ENCODE measurements at regions not wholly inside any gene's neighbourhood (a gene's known extent, or its start where the extent isn't known, plus 50 kb on each side); places are given as distances from the start of the nearest gene placed in this dataset.

GRCh38 chr4:108355186-108355901 is 186.6 kb upstream of the LEF1 start:
- Mint-ChIP-seq H3K4me1 (no peaks in the 10 kb centered on the region), H3K27ac (no peak overlapping the region)
- H3K4me1 ChIP-seq (ENCODE audit: control insufficient read depth in 1 of 2, insufficient read depth in 2 of 2, low read length in 2 of 2) = no peaks in the 10 kb centered on the region

DNA sequence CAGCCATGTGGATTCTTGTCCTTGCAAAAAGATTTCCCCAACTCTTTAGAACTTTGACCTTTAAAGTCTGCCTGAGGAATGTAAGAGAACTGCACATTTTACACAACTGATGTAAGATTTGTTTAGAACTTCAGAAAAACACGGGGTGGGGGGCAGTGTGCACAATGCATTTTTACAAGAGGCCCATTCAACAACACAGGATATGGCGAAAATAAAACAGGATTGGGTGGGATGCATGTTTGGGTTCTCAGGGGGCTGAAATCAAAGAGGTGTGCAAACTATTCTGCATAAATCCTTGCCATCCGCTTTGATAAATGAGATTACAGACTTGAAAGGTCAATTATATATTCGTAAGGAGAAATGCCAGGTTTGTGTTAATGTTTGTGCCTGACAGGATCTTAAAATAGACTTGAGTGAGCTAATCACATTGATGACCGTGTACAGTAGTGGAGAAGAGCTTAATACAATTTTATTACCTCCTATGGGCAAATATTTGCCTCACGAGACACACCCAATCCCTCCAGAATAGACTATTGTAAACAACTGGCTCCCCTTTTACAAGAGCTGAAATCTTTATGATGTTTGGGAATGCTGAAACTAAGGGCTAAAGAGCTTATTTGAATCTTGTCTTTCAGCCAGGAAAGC is 184.1 kb upstream of the LEF1 start:
- H3K4me1 ChIP-seq (ENCODE audit: control insufficient read depth in 1 of 2, insufficient read depth in 2 of 2, low read length in 2 of 2) = no peaks in the 10 kb centered on the region
- no peak overlapping the region for H3K9ac ChIP-seq (ENCODE audit: insufficient read depth, low read length, poor library complexity, severe bottlenecking)
- no peaks in the 10 kb centered on the region for H3K4me1 Mint-ChIP-seq
- H3K27me3 ChIP-seq (ENCODE audit: control insufficient read depth in 2 of 2, insufficient read depth in 2 of 2, low read length in 2 of 2) = no peaks in the 10 kb centered on the region
- TF ChIP-seq CTCF (IDR thresholded peaks at IDR 0.05) = no peak
- H3K27ac ChIP-seq (ENCODE audit: low read depth in 1 of 2, low read length in 2 of 2) = no peak overlapping the region
- no peak overlapping the region for H3K4me2 ChIP-seq (replicated peaks; ENCODE audit: extremely low read depth, low read length, poor library complexity, severe bottlenecking)
- no peaks in the 10 kb centered on the region for H3K36me3 Mint-ChIP-seq
- peaks cover 0 to 1% (median 0%) of the 10 kb centered on the region in 7 donors for H3K9me3 Mint-ChIP-seq
- H3K36me3 ChIP-seq (replicated peaks in 1 of 2; ENCODE audit: control insufficient read depth in 1 of 2, insufficient read depth in 2 of 2, low read length in 2 of 2) = no peaks in the 10 kb centered on the region
- no peak for DNase-seq
- H3K79me2 ChIP-seq (ENCODE audit: insufficient read depth, low read length) = no peaks in the 10 kb centered on the region
- H3K27me3 Mint-ChIP-seq (ENCODE audit: low read depth in 3 of 3) = peaks cover 0 to 3% (median 0%) of the 10 kb centered on the region in 3 donors
- H3K4me3 Mint-ChIP-seq = no peak overlapping the region
- no peaks in the 10 kb centered on the region for H3K9me3 ChIP-seq (replicated peaks in 1 of 2; ENCODE audit: control insufficient read depth in 1 of 2, insufficient read depth in 1 of 2, low read length in 2 of 2)
- no peak overlapping the region for H3K27ac Mint-ChIP-seq
- 60% methylated on average over 1 of the region's 6 CpGs for WGBS (ENCODE audit: insufficient coverage)
- intact Hi-C loops (cut with micrococcal nuclease) = no loop called here
- no peak overlapping the region for H3K4me3 ChIP-seq (replicated peaks in 1 of 3; ENCODE audit: low read depth in 2 of 3, low read length in 3 of 3)
- H2AFZ ChIP-seq (ENCODE audit: insufficient read depth, low read depth, low read length, poor library complexity, severe bottlenecking) = no peak overlapping the region
- no peaks in the 10 kb centered on the region for H4K20me1 ChIP-seq (ENCODE audit: insufficient read depth, low read length)

More at GRCh38 chr4:108355186-108355901, 186.6 kb upstream of the LEF1 start:
- no peaks in the 10 kb centered on the region for H4K20me1 ChIP-seq (ENCODE audit: insufficient read depth, low read length)
- H3K4me2 ChIP-seq (replicated peaks; ENCODE audit: extremely low read depth, low read length, poor library complexity, severe bottlenecking) = no peak overlapping the region
- H3K79me2 ChIP-seq (ENCODE audit: insufficient read depth, low read length) = no peaks in the 10 kb centered on the region
- peaks cover 0 to 3% (median 0%) of the 10 kb centered on the region in 7 donors for H3K9me3 Mint-ChIP-seq
- DNase-seq = no peak
- H2AFZ ChIP-seq (ENCODE audit: insufficient read depth, low read depth, low read length, poor library complexity, severe bottlenecking) = no peak overlapping the region
- intact Hi-C loops (cut with micrococcal nuclease) = no loop called here
- no peak for TF ChIP-seq CTCF (IDR thresholded peaks at IDR 0.05)
- H3K36me3 ChIP-seq (replicated peaks in 1 of 2; ENCODE audit: control insufficient read depth in 1 of 2, insufficient read depth in 2 of 2, low read length in 2 of 2) = no peaks in the 10 kb centered on the region
- no peak overlapping the region for H3K27ac ChIP-seq (ENCODE audit: low read depth in 1 of 2, low read length in 2 of 2)
- WGBS (ENCODE audit: insufficient coverage) = no CpG with 5 or more reads among the region's 4 CpGs
- no peaks in the 10 kb centered on the region for H3K36me3 Mint-ChIP-seq
- H3K9ac ChIP-seq (ENCODE audit: insufficient read depth, low read length, poor library complexity, severe bottlenecking) = no peak overlapping the region
- no peaks in the 10 kb centered on the region for H3K9me3 ChIP-seq (replicated peaks in 1 of 2; ENCODE audit: control insufficient read depth in 1 of 2, insufficient read depth in 1 of 2, low read length in 2 of 2)
- no peak overlapping the region for H3K4me3 ChIP-seq (replicated peaks in 1 of 3; ENCODE audit: low read depth in 2 of 3, low read length in 3 of 3)
- H3K4me3 Mint-ChIP-seq = no peak overlapping the region
- H3K27me3 Mint-ChIP-seq (ENCODE audit: low read depth in 3 of 3) = peaks cover 2 to 4% (median 3%) of the 10 kb centered on the region in 3 donors
- H3K27me3 ChIP-seq (ENCODE audit: control insufficient read depth in 2 of 2, insufficient read depth in 2 of 2, low read length in 2 of 2) = peaks cover 0 to under 1% of the 10 kb centered on the region in 2 donors
